ENCODE measurements at regions not wholly inside any gene's neighbourhood (a gene's known extent, or its start where the extent isn't known, plus 50 kb on each side); places are given as distances from the start of the nearest gene placed in this dataset.

DNA sequence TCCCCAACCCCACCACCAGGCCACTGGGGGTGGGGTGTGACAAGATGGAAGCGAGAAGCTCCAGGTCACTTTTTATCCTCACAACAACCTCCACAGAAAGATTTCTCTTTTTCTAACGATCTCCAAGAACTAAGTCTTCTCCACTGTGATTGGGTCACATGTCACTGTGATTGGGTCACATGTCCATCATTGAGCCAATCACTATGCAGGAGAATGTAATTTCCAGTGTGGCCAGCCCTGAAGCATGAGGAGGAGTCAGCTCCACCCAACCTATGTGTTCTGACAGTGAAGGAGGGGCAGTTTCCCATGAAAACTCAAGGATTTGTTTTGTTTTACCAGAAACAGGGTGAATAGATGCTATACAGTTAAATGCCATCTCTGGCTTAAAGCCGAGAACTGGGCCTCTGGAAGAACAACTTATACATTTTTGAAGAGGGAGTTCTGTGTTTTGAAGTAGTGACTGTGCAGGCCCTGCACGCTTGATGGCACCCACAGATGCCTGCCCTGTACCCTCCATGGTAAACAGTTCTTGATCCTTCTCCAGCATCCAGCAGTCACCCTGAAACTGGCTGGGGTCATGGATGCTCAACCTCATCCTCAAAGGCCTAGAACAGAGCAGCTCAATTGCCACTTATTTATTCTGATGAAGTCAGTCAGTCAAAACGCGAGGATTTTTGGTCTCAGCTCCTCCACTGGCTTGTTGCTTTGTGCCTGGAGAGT, 180.4 kb upstream of the BMP4 start:
- Histone ChIP-seq H3K9me3 (ENCODE audit: control insufficient read depth, insufficient read depth, low read length) (no peaks in the 10 kb centered on the region), H3K36me3 (ENCODE audit: control insufficient read depth, low read length) (no peaks in the 10 kb centered on the region), H4K20me1 (ENCODE audit: control insufficient read depth, insufficient read depth, low read depth, low read length) (no peaks in the 10 kb centered on the region), H3K4me1 (ENCODE audit: control insufficient read depth, low read length) (no peaks in the 10 kb centered on the region), H3K4me3 (ENCODE audit: low read length) (no peak overlapping the region), H3K79me2 (ENCODE audit: control insufficient read depth, low read length) (no peaks in the 10 kb centered on the region), H3K9me2 (replicated peaks; ENCODE audit: control insufficient read depth, low read length) (no peaks in the 10 kb centered on the region), H3F3A (ENCODE audit: control insufficient read depth, insufficient read depth) (no peaks in the 10 kb centered on the region), H3K4me2 (ENCODE audit: low read length) (no peak overlapping the region), H3K27ac (ENCODE audit: low read depth, low read length) (no peak overlapping the region), H3K27me3 (ENCODE audit: control insufficient read depth, low read length) (no peaks in the 10 kb centered on the region; the same call in 1 of the 2 replicates)
- no peak for TF ChIP-seq EZH2phosphoT487 (IDR thresholded peaks at IDR 0.05; ENCODE audit: borderline replicate concordance, low read length)
- TF ChIP-seq, protein P1, sequence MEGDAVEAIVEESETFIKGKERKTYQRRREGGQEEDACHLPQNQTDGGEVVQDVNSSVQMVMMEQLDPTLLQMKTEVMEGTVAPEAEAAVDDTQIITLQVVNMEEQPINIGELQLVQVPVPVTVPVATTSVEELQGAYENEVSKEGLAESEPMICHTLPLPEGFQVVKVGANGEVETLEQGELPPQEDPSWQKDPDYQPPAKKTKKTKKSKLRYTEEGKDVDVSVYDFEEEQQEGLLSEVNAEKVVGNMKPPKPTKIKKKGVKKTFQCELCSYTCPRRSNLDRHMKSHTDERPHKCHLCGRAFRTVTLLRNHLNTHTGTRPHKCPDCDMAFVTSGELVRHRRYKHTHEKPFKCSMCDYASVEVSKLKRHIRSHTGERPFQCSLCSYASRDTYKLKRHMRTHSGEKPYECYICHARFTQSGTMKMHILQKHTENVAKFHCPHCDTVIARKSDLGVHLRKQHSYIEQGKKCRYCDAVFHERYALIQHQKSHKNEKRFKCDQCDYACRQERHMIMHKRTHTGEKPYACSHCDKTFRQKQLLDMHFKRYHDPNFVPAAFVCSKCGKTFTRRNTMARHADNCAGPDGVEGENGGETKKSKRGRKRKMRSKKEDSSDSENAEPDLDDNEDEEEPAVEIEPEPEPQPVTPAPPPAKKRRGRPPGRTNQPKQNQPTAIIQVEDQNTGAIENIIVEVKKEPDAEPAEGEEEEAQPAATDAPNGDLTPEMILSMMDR (IDR thresholded peaks at IDR 0.05; ENCODE audit: low read depth, low read length, poor library complexity, severe bottlenecking), result no peak

DNA sequence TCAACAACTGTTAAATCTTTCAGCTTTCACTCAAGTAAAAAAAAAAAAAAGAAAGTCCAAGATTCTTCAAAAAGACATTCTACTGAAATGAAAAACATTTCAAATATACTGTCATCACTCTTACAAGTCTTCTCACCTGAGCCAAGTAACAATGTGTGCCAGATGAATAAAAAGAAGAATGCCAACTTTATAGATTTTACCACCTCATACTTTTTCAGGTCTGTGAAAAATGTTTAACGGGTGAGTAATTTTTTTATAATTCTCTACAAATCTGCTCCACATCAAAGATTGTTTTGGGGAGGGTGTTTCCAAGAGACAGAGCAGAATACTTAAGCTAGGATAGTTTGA, 181.0 kb upstream of the BMP4 start:
- H4K20me1 ChIP-seq (ENCODE audit: control insufficient read depth, insufficient read depth, low read depth, low read length), result no peaks in the 10 kb centered on the region
- H3K4me3 ChIP-seq (ENCODE audit: low read length), result no peak overlapping the region
- H3K4me1 ChIP-seq (ENCODE audit: control insufficient read depth, low read length), result no peaks in the 10 kb centered on the region
- H3K4me2 ChIP-seq (ENCODE audit: low read length), result no peak overlapping the region
- no peaks in the 10 kb centered on the region for H3K9me3 ChIP-seq (ENCODE audit: control insufficient read depth, insufficient read depth, low read length)
- H3K36me3 ChIP-seq (ENCODE audit: control insufficient read depth, low read length), result no peaks in the 10 kb centered on the region
- H3K27me3 ChIP-seq (ENCODE audit: control insufficient read depth, low read length), result peaks cover 2% of the 10 kb centered on the region
- H3F3A ChIP-seq (ENCODE audit: control insufficient read depth, insufficient read depth), result no peaks in the 10 kb centered on the region
- no peak overlapping the region for H3K27ac ChIP-seq (ENCODE audit: low read depth, low read length)
- H3K79me2 ChIP-seq (ENCODE audit: control insufficient read depth, low read length), result no peaks in the 10 kb centered on the region
- no peak for TF ChIP-seq EZH2phosphoT487 (IDR thresholded peaks at IDR 0.05; ENCODE audit: borderline replicate concordance, low read length)
- TF ChIP-seq, protein P1 (IDR thresholded peaks at IDR 0.05; ENCODE audit: low read depth, low read length, poor library complexity, severe bottlenecking), result no peak
- no peaks in the 10 kb centered on the region for H3K9me2 ChIP-seq (replicated peaks; ENCODE audit: control insufficient read depth, low read length)

DNA sequence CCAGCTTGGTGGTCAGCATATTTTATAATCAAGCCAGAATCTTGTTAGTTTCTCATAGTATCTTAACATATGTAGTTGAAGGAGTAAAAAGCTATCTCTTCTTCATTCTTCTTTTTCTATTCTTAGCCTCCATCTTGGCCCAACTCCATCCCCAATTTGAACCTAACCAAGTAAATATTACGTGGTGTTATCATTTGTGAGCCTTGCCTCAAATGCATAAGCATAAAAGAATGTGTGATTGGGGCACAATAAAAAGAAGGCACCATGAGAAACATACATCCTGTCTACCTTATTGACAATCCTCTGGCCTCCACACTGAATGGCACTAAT, 181.4 kb upstream of the BMP4 start:
- H3K4me3 ChIP-seq (ENCODE audit: low read length), result no peak overlapping the region
- H4K20me1 ChIP-seq (ENCODE audit: control insufficient read depth, insufficient read depth, low read depth, low read length), result no peaks in the 10 kb centered on the region
- H3K4me2 ChIP-seq (ENCODE audit: low read length), result no peak overlapping the region
- TF ChIP-seq, protein P1 (IDR thresholded peaks at IDR 0.05; ENCODE audit: low read depth, low read length, poor library complexity, severe bottlenecking), result no peak
- no peak for TF ChIP-seq EZH2phosphoT487 (IDR thresholded peaks at IDR 0.05; ENCODE audit: borderline replicate concordance, low read length)
- peaks cover 4% of the 10 kb centered on the region for H3K27me3 ChIP-seq (ENCODE audit: control insufficient read depth, low read length)
- H3K4me1 ChIP-seq (ENCODE audit: control insufficient read depth, low read length), result no peaks in the 10 kb centered on the region
- H3K27ac ChIP-seq (ENCODE audit: low read depth, low read length), result no peak overlapping the region
- H3K9me2 ChIP-seq (replicated peaks; ENCODE audit: control insufficient read depth, low read length), result no peaks in the 10 kb centered on the region
- no peaks in the 10 kb centered on the region for H3K79me2 ChIP-seq (ENCODE audit: control insufficient read depth, low read length)
- H3K9me3 ChIP-seq (ENCODE audit: control insufficient read depth, insufficient read depth, low read length), result no peaks in the 10 kb centered on the region
- no peaks in the 10 kb centered on the region for H3F3A ChIP-seq (ENCODE audit: control insufficient read depth, insufficient read depth)
- H3K36me3 ChIP-seq (ENCODE audit: control insufficient read depth, low read length), result no peaks in the 10 kb centered on the region
